Activated CD8-positive, alpha-beta T cell treated with anti-CD3 and anti-CD28 coated beads for 36 hours (primary cell): ENCODE measurements at regions not wholly inside any gene's neighbourhood (a gene's known extent, or its start where the extent isn't known, plus 50 kb on each side); places are given as distances from the start of the nearest gene placed in this dataset.
A peak's percentile ranks its signal among the peaks of the same experiment; 100 is the strongest.

Source experiments
- ATAC-seq: fragments of 200-7000 bp; cut with Tn5 transposase; one replicate; pipeline ENCODE4 v1.10.0; 2021; ENCODE audit warnings: mild to moderate bottlenecking, moderate library complexity
- CTCF ChIA-PET: fragments of 350-600 bp; sonication (Branson Sonifier 250); formaldehyde crosslinking; loops from one replicate; lab custom pipeline; 2021; ENCODE audit warnings: antibody characterized with exemption; lab: Charles Lee
- POLR2A ChIA-PET: fragments of 350-600 bp; sonication (Branson Sonifier 250); formaldehyde crosslinking; loops from one replicate; lab custom pipeline; 2021; ENCODE audit warnings: antibody characterized with exemption; lab: Charles Lee
- DNase-seq: peaks from one replicate; pipeline ENCODE4 v3.0.0-alpha.2; 2020
- H3K27ac Mint-ChIP-seq: one replicate; pipeline ENCODE4 v1.8.0; 2021; ENCODE audit warnings: mild to moderate bottlenecking, mixed read lengths
- H3K27me3 Mint-ChIP-seq: one replicate; pipeline ENCODE4 v1.8.0; 2021; ENCODE audit warnings: mixed read lengths
- H3K36me3 Mint-ChIP-seq: one replicate; pipeline ENCODE4 v1.8.0; 2021; ENCODE audit warnings: low read depth, mixed read lengths
- H3K4me1 Mint-ChIP-seq: one replicate; pipeline ENCODE4 v1.8.0; 2021; ENCODE audit warnings: low read depth, mixed read lengths
- H3K4me3 Mint-ChIP-seq: one replicate; pipeline ENCODE4 v1.8.0; 2021; ENCODE audit warnings: mild to moderate bottlenecking, moderate library complexity, mixed read lengths
- H3K9me3 Mint-ChIP-seq: one replicate; pipeline ENCODE4 v1.8.0; 2021; ENCODE audit warnings: mixed read lengths
- CTCF ChIP-seq: fragments of 200-600 bp; IDR thresholded peaks from one replicate; pipeline ENCODE4 v1.8.0; 2022; ENCODE audit warnings: antibody characterized with exemption, mild to moderate bottlenecking
- intact Hi-C: fragments of 100-400 bp; cut with micrococcal nuclease; formaldehyde crosslinking; loops from one replicate; pipeline ENCODE4 v1.10.0; 2022

- POLR2A ChIA-PET, result no interaction called here
- H3K4me3 Mint-ChIP-seq, result no peak overlapping the region
- ATAC-seq (no peak), DNase-seq (no peak)
- peaks cover 3% of the 10 kb centered on the region for H3K27me3 Mint-ChIP-seq
- H3K4me1 Mint-ChIP-seq, result no peaks in the 10 kb centered on the region
- intact Hi-C loops, result no loop called here
- no peaks in the 10 kb centered on the region for H3K36me3 Mint-ChIP-seq
- CTCF ChIA-PET, result no interaction called here
- no peaks in the 10 kb centered on the region for H3K9me3 Mint-ChIP-seq
- no peak overlapping the region for H3K27ac Mint-ChIP-seq
- TF ChIP-seq CTCF, result no peak
Measured at GRCh38 chr11:116364348-116364747, 408.4 kb downstream of the BUD13 start.

GRCh38 chr11:116360221-116360941 is 412.4 kb downstream of the BUD13 start:
- Mint-ChIP-seq H3K9me3 (no peaks in the 10 kb centered on the region), H3K36me3 (no peaks in the 10 kb centered on the region), H3K27ac (no peak overlapping the region), H3K4me3 (no peak overlapping the region), H3K27me3 (peaks cover 9% of the 10 kb centered on the region), H3K4me1 (no peaks in the 10 kb centered on the region)
- ChIA-PET CTCF (no interaction called here), POLR2A (no interaction called here)
- ATAC-seq (no peak), DNase-seq (no peak)
- intact Hi-C loops, result no loop called here
- no peak for TF ChIP-seq CTCF

- H3K9me3 Mint-ChIP-seq, result no peaks in the 10 kb centered on the region
- ATAC-seq (no peak), DNase-seq (peak; percentile 7)
- no peak overlapping the region for H3K27ac Mint-ChIP-seq
- H3K4me3 Mint-ChIP-seq, result no peak overlapping the region
- CTCF ChIA-PET, result no interaction called here
- peaks cover 9% of the 10 kb centered on the region for H3K27me3 Mint-ChIP-seq
- POLR2A ChIA-PET, result interaction anchor here (0.6 kb wide), 1 partner anchor 16 kb away, joined by 3 read pairs; no protein-coding TSS in a partner anchor
- intact Hi-C loops, result no loop called here
- peak; percentile 48 for TF ChIP-seq CTCF
- H3K4me1 Mint-ChIP-seq, result no peaks in the 10 kb centered on the region
- H3K36me3 Mint-ChIP-seq, result no peaks in the 10 kb centered on the region
Measured at GRCh38 chr11:116357784-116358544, 414.8 kb downstream of the BUD13 start.

DNA sequence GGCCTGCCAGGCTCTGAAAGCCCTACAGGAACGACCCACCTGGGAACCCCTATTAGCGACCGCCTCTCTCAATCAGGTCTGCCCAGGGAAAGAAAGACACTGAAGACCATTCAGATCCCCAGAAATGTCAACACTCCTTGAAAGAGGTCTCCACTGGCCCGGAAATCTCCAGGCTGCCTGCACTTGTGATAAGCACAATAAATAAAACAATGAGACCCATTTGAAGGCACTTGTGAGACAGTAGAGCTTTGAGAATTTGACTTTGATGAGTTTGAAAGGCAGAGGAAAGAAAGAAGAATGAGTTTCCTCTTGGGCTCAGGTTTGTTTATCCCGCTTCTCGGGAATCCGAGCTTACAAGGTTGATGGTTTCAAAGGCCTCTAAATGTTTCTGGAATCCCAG is 416.3 kb downstream of the BUD13 start:
- Mint-ChIP-seq H3K27ac (no peak overlapping the region), H3K9me3 (no peaks in the 10 kb centered on the region), H3K4me1 (no peaks in the 10 kb centered on the region), H3K27me3 (peaks cover 9% of the 10 kb centered on the region), H3K4me3 (no peak overlapping the region), H3K36me3 (no peaks in the 10 kb centered on the region)
- TF ChIP-seq CTCF, result no peak
- intact Hi-C loops, result no loop called here
- no peak for ATAC-seq
- DNase-seq, result no peak
- POLR2A ChIA-PET, result no interaction called here
- CTCF ChIA-PET, result no interaction called here

- no peak overlapping the region for H3K4me3 Mint-ChIP-seq
- DNase-seq, result no peak
- no peak for ATAC-seq
- H3K4me1 Mint-ChIP-seq, result no peaks in the 10 kb centered on the region
- no peaks in the 10 kb centered on the region for H3K9me3 Mint-ChIP-seq
- ChIA-PET POLR2A (no interaction called here), CTCF (no interaction called here)
- no peaks in the 10 kb centered on the region for H3K36me3 Mint-ChIP-seq
- no peak for TF ChIP-seq CTCF
- peaks cover 7% of the 10 kb centered on the region for H3K27me3 Mint-ChIP-seq
- no peak overlapping the region for H3K27ac Mint-ChIP-seq
- intact Hi-C loops, result no loop called here
Measured at GRCh38 chr11:116355104-116355503, 417.7 kb downstream of the BUD13 start.
